NCI-H2107 treated with DMSO at 0.1 percent for 48 hours (cell line): ENCODE measurements at regions not wholly inside any gene's neighbourhood (a gene's known extent, or its start where the extent isn't known, plus 50 kb on each side); places are given as distances from the start of the nearest gene placed in this dataset.

Source experiments
- DNase-seq: peaks from one replicate; lab custom pipeline; 2025; ENCODE audit not compliant: unreplicated experiment; lab: John Stamatoyannopoulos, UW

- no peak for DNase-seq
Measured at GRCh38 chr10:111493024-111493625, 416.3 kb downstream of the ADRA2A start.

- DNase-seq: no peak
Measured at GRCh38 chr10:111498560-111498959, 421.7 kb downstream of the ADRA2A start.

GRCh38 chr10:111504376-111504775, 427.5 kb downstream of the ADRA2A start:
- DNase-seq: no peak

GRCh38 chr10:111506266-111507034, 429.6 kb downstream of the ADRA2A start:
- no peak for DNase-seq

GRCh38 chr10:111511751-111512150, 434.9 kb downstream of the ADRA2A start:
- DNase-seq: no peak

GRCh38 chr10:111515264-111515663, 438.4 kb downstream of the ADRA2A start:
- no peak for DNase-seq

- DNase-seq: no peak
Measured at GRCh38 chr10:111515706-111516105, 438.9 kb downstream of the ADRA2A start.

- no peak for DNase-seq
Measured at GRCh38 chr10:111516144-111516543, 439.3 kb downstream of the ADRA2A start.

GRCh38 chr10:111522141-111522540, 445.3 kb downstream of the ADRA2A start:
- no peak for DNase-seq

- DNase-seq: no peak
Measured at GRCh38 chr10:111522551-111522950, 445.7 kb downstream of the ADRA2A start.

- no peak for DNase-seq
Measured at GRCh38 chr10:111523016-111523415, 446.2 kb downstream of the ADRA2A start.

GRCh38 chr10:111524134-111524533, 447.3 kb downstream of the ADRA2A start:
- DNase-seq: no peak

- DNase-seq: no peak
Measured at GRCh38 chr10:111525696-111526095, 448.9 kb downstream of the ADRA2A start.

GRCh38 chr10:111531690-111532089, 454.9 kb downstream of the ADRA2A start:
- DNase-seq: no peak

- no peak for DNase-seq
Measured at GRCh38 chr10:111532139-111532538, 455.3 kb downstream of the ADRA2A start.

GRCh38 chr10:111539246-111539645, 462.4 kb downstream of the ADRA2A start:
- DNase-seq: no peak

- no peak for DNase-seq
Measured at GRCh38 chr10:111543854-111544253, 467.0 kb downstream of the ADRA2A start.

GRCh38 chr10:111545861-111546605, 469.2 kb downstream of the ADRA2A start:
- DNase-seq: no peak

GRCh38 chr10:111548084-111548726, 471.4 kb downstream of the ADRA2A start:
- no peak for DNase-seq

- no peak for DNase-seq
Measured at GRCh38 chr10:111551001-111551400, 474.2 kb downstream of the ADRA2A start.

GRCh38 chr10:111556666-111557065, 479.8 kb downstream of the ADRA2A start:
- DNase-seq: no peak
